ENCODE measurements at regions not wholly inside any gene's neighbourhood (a gene's known extent, or its start where the extent isn't known, plus 50 kb on each side); places are given as distances from the start of the nearest gene placed in this dataset.

DNA sequence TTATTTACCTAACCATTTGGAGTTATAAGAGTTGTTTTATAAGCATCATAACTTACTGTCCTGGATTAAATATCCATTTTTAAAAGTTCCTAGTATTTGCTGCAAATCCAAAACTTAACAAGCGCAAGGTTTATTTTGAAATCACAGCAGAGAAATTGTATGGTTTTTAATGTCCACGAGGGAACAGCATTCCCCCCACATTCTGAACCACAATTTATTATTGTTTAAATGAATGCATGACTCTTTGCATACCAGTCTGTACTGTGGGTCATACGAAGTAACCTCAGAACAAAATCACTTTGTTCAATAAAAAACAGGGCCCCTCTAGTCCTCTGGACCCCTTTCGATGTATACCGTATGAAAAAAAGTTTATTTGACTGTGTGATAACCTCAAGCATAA is 75.9 kb downstream of the DACT1 start:
- Histone ChIP-seq H2AFZ (ENCODE audit: low read length) (no peak overlapping the region), H3K79me2 (ENCODE audit: insufficient read depth, low read length) (no peaks in the 10 kb centered on the region), H4K8ac (replicated peaks; ENCODE audit: insufficient read length, low read depth, low read length) (no peak overlapping the region), H2BK5ac (ENCODE audit: insufficient read length, low read length) (no peak overlapping the region), H3K23ac (ENCODE audit: insufficient read length, low read depth, low read length) (no peak overlapping the region), H4K5ac (ENCODE audit: insufficient read length, low read depth, low read length) (no peak overlapping the region), H3T11ph (ENCODE audit: low read length) (no peak overlapping the region), H4K91ac (ENCODE audit: insufficient read length, low read depth, low read length) (no peak overlapping the region), H3K4ac (ENCODE audit: low read depth, low read length) (no peak overlapping the region), H3K56ac (ENCODE audit: insufficient read length, low read depth, low read length) (no peak overlapping the region), H3K79me1 (ENCODE audit: insufficient read depth, low read depth, low read length, poor library complexity, severe bottlenecking) (no peaks in the 10 kb centered on the region), H2BK20ac (ENCODE audit: low read depth, low read length, poor library complexity, severe bottlenecking) (no peak overlapping the region), H3K4me1 (ENCODE audit: insufficient read depth, low read length) (peaks cover 4% of the 10 kb centered on the region; the same call in 1 of the 2 replicates), H2BK120ac (ENCODE audit: low read depth, low read length, poor library complexity, severe bottlenecking) (no peak overlapping the region), H3K27me3 (ENCODE audit: insufficient read depth, low read length) (no peaks in the 10 kb centered on the region), H3K4me2 (ENCODE audit: insufficient read depth, insufficient read length, low read length) (no peak overlapping the region), H2AK5ac (ENCODE audit: insufficient read length, low read length) (no peak overlapping the region), H3K9me3 (ENCODE audit: control insufficient read depth, low read depth, low read length) (no peaks in the 10 kb centered on the region), H3K14ac (ENCODE audit: insufficient read depth, low read length) (no peak overlapping the region), H2BK15ac (ENCODE audit: low read depth, low read length) (no peak overlapping the region), H3K9ac (ENCODE audit: extremely low read depth, insufficient read length, low read length) (no peak overlapping the region), H3K23me2 (ENCODE audit: insufficient read length, low read depth, low read length, poor library complexity, severe bottlenecking) (no peaks in the 10 kb centered on the region), H2BK12ac (ENCODE audit: insufficient read length, low read depth, low read length) (no peak overlapping the region), H3K18ac (ENCODE audit: insufficient read length, low read depth, low read length) (no peak overlapping the region), H4K20me1 (ENCODE audit: control insufficient read depth, insufficient read depth, insufficient read length) (no peaks in the 10 kb centered on the region), H3K27ac (ENCODE audit: insufficient read length, low read depth, low read length) (no peak overlapping the region)
- WGBS (ENCODE audit: extremely low coverage, insufficient read length, low lambda C conversion rate) = no CpG with 5 or more reads among the region's 5 CpGs
- DNase-seq = no peak
- no peaks in the 10 kb centered on the region for H3K9me3 Mint-ChIP-seq
- H3K27me3 Mint-ChIP-seq (ENCODE audit: low read depth) = peaks cover 1% of the 10 kb centered on the region; the same call in 1 of the 2 replicates
- H3K4me3 Mint-ChIP-seq = no peak overlapping the region
- no peak overlapping the region for H3K27ac Mint-ChIP-seq
- TF ChIP-seq, protein P1, sequence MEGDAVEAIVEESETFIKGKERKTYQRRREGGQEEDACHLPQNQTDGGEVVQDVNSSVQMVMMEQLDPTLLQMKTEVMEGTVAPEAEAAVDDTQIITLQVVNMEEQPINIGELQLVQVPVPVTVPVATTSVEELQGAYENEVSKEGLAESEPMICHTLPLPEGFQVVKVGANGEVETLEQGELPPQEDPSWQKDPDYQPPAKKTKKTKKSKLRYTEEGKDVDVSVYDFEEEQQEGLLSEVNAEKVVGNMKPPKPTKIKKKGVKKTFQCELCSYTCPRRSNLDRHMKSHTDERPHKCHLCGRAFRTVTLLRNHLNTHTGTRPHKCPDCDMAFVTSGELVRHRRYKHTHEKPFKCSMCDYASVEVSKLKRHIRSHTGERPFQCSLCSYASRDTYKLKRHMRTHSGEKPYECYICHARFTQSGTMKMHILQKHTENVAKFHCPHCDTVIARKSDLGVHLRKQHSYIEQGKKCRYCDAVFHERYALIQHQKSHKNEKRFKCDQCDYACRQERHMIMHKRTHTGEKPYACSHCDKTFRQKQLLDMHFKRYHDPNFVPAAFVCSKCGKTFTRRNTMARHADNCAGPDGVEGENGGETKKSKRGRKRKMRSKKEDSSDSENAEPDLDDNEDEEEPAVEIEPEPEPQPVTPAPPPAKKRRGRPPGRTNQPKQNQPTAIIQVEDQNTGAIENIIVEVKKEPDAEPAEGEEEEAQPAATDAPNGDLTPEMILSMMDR (conservative IDR thresholded peaks at IDR 0.05) = no peak
- H3K4me1 Mint-ChIP-seq = peaks cover 8% of the 10 kb centered on the region in 2 experiments
- no peaks in the 10 kb centered on the region for H3K36me3 Mint-ChIP-seq (ENCODE audit: insufficient read depth in 1 of 3, low read depth in 3 of 3)
